ENCODE measurements at regions not wholly inside any gene's neighbourhood (a gene's known extent, or its start where the extent isn't known, plus 50 kb on each side); places are given as distances from the start of the nearest gene placed in this dataset.

- no peak for DNase-seq (ENCODE audit: low read depth, low spot score)
Observed at GRCh38 chr11:95283146-95283545, 52.1 kb upstream of the SESN3 start.

- no peak for DNase-seq (ENCODE audit: low read depth, low spot score)
Observed at GRCh38 chr11:95282291-95282751, 51.3 kb upstream of the SESN3 start.

Measured in pulmonary artery endothelial cell (primary cell).